ENCODE measurements at regions not wholly inside any gene's neighbourhood (a gene's known extent, or its start where the extent isn't known, plus 50 kb on each side); places are given as distances from the start of the nearest gene placed in this dataset.
A peak's percentile ranks its signal among the peaks of the same experiment; 100 is the strongest.

GRCh38 chr16:66295761-66296546 is 70.5 kb upstream of the CDH5 start:
- Histone ChIP-seq H2BK120ac (replicated peaks; ENCODE audit: low read depth, low read length) (no peak overlapping the region), H3K36me3 (ENCODE audit: control insufficient read depth in 2 of 4, insufficient read depth in 4 of 4, low read length in 3 of 4) (no peaks in the 10 kb centered on the region)
- no peak for FAIRE-seq
- TF ChIP-seq JUN (IDR thresholded peaks at IDR 0.05; ENCODE audit: low read depth, low read length) (no peak), JUND (IDR thresholded peaks at IDR 0.05; ENCODE audit: low read length) (no peak), TAF1 (IDR thresholded peaks at IDR 0.05; ENCODE audit: low read depth, low read length) (no peak), CHD1 (IDR thresholded peaks at IDR 0.05; ENCODE audit: low read depth, low read length) (no peak), EP300 (IDR thresholded peaks at IDR 0.05; ENCODE audit: borderline replicate concordance in 1 of 2, low read depth in 2 of 2, low read length in 2 of 2) (no peak), CHD2 (IDR thresholded peaks at IDR 0.05; ENCODE audit: low read length) (no peak), TCF12 (IDR thresholded peaks at IDR 0.05; ENCODE audit: low read depth, low read length) (no peak), ATF2 (IDR thresholded peaks at IDR 0.05; ENCODE audit: low read length) (no peak), BRCA1 (IDR thresholded peaks at IDR 0.05; ENCODE audit: low read depth, low read length) (no peak), SIN3A (conservative IDR thresholded peaks at IDR 0.05 in 1 of 2, IDR thresholded peaks at IDR 0.05 in 1 of 2; ENCODE audit: low read depth in 1 of 2, low read length in 2 of 2) (no peak), TBP (IDR thresholded peaks at IDR 0.05; ENCODE audit: low read depth, low read length) (no peak), RFX5 (IDR thresholded peaks at IDR 0.05; ENCODE audit: borderline replicate concordance, low read depth, low read length) (no peak)

More at GRCh38 chr16:66295761-66296546, 70.5 kb upstream of the CDH5 start:
- Histone ChIP-seq H3K23ac (ENCODE audit: insufficient read length) (no peak overlapping the region), H2BK5ac (ENCODE audit: low read depth, low read length) (no peak overlapping the region), H3K27ac (ENCODE audit: low read depth, low read length) (no peak overlapping the region), H3K4me3 (ENCODE audit: extremely low read depth in 1 of 4, insufficient read depth in 2 of 4, low read depth in 3 of 4, low read length in 4 of 4) (no peak overlapping the region), H3K4me1 (replicated peaks in 1 of 4; ENCODE audit: control insufficient read depth in 3 of 4, insufficient read depth in 4 of 4, low read length in 3 of 4) (no peaks in the 10 kb centered on the region), H3K4ac (replicated peaks; ENCODE audit: insufficient read length, low read depth, low read length) (no peak overlapping the region), H4K91ac (replicated peaks; ENCODE audit: insufficient read length, low read length) (no peak overlapping the region), H3K4me2 (ENCODE audit: insufficient read depth in 1 of 2, low read depth in 2 of 2, low read length in 2 of 2) (no peak overlapping the region), H2BK15ac (ENCODE audit: low read length) (no peak overlapping the region), H3K9me3 (ENCODE audit: insufficient read depth in 2 of 2, low read depth in 1 of 2, low read length in 1 of 2) (no peaks in the 10 kb centered on the region), H3K9ac (replicated peaks in 1 of 4; ENCODE audit: extremely low read depth in 1 of 4, low read depth in 3 of 4, low read length in 3 of 4) (no peak overlapping the region), H3K23me2 (ENCODE audit: low read depth, low read length) (no peaks in the 10 kb centered on the region), H3K79me2 (ENCODE audit: control insufficient read depth in 1 of 2, insufficient read depth in 2 of 2, low read length in 2 of 2) (no peaks in the 10 kb centered on the region), H4K8ac (ENCODE audit: extremely low read depth, insufficient read depth, low read length) (0 out of 2 replicates have a peak overlapping the region, but pooled peaks have one; percentile 1), H3K79me1 (ENCODE audit: low read depth, low read length) (no peaks in the 10 kb centered on the region), H3K14ac (ENCODE audit: insufficient read length) (no peak overlapping the region), H3K18ac (ENCODE audit: extremely low read depth, low read length) (no peak overlapping the region), H4K5ac (ENCODE audit: insufficient read length, low read depth, low read length) (no peak overlapping the region), H4K20me1 (replicated peaks in 1 of 2; ENCODE audit: control insufficient read depth in 1 of 2, insufficient read depth in 2 of 2, low read length in 2 of 2) (no peaks in the 10 kb centered on the region), H2BK12ac (ENCODE audit: low read depth, low read length) (no peak overlapping the region), H2AK5ac (ENCODE audit: low read depth, low read length) (no peak overlapping the region), H2AFZ (ENCODE audit: low read length) (no peak overlapping the region), H3K56ac (replicated peaks; ENCODE audit: insufficient read length, low read depth, low read length) (no peak overlapping the region), H3K27me3 (replicated peaks in 1 of 4; ENCODE audit: control insufficient read depth in 3 of 4, extremely low read depth in 1 of 4, insufficient read depth in 3 of 4, low read length in 3 of 4) (no peaks in the 10 kb centered on the region), H2BK20ac (ENCODE audit: low read length) (no peak overlapping the region)
- ChIA-PET CTCF (ENCODE audit: partially characterized antibody) (interaction anchor here (1.4 to 2.1 kb wide), 3 partner anchors 17 to 20 kb away, joined by 4 to 10 read pairs (median 5); no protein-coding TSS in a partner anchor), POLR2A (ENCODE audit: partially characterized antibody) (no interaction called here)
- no peak for DNase-seq (ENCODE audit: low read depth in 1 of 2, low spot score in 2 of 2)
- WGBS, 2 experiments (ENCODE audit: extremely low coverage in 1 of 2, insufficient coverage in 1 of 2, insufficient read length in 1 of 2, insufficient replicate concordance in 2 of 2, low coverage in 1 of 2, low lambda C conversion rate in 2 of 2, missing lambda C conversion rate in 1 of 2), result 94% methylated on average over 4 of the region's 4 CpGs; no CpG with 5 or more reads in 1 of the 2 experiments

Measured in H1 (cell line).